HG03045 (cell line): ENCODE measurements at regions not wholly inside any gene's neighbourhood (a gene's known extent, or its start where the extent isn't known, plus 50 kb on each side); places are given as distances from the start of the nearest gene placed in this dataset.
"Not testable (repeated sequence)": the region's sequence is repeated elsewhere in the genome, so short reads cannot be mapped to it uniquely, and the experiment has no call there.

ENCODE experiments used
- ATAC-seq: cut with Tn5 transposase; IDR thresholded peaks from one replicate; pipeline ENCODE4 v1.9.1; 2021; ENCODE audit warnings: mild to moderate bottlenecking, moderate library complexity; ENCODE audit not compliant: unreplicated experiment

DNA sequence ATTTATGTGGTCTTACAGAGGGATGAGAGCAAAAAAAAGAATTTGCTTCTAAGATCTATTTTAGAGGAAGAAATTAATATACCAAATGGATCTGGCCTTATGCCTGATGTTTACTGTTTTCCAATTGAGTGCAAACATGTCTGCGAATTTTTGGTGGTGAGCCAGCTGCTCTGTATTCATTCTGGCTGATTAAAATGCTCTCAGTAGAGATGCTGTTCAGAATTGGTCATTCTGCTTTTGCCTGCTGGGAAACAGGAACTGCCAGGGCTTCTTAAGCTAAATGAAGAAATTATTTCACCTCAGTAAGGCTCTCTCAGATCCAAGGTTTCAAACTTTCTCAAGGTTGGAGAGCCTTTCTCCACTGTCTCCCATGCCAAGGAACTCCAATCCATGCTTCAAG lies 132.0 kb upstream of the SV2C start:
- ATAC-seq: no peak

DNA sequence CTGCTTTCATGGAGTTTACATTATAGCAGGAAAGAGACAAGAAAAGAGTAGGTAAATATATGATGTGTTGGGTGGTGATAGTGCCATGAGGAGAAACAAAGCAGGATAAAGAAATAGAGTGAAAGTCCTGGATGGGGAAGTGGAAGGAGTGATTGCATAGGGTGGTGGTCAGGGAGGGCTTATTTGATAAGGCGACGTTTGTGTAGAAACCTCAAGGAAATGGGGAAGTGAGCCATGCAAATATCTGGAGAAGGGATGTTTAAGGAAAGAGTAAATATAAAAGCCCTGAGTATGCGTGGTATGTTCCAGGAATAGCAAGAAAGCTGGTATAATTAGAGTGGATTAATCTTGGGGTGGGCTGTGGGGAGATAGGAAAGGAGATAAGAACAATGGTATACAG lies 134.7 kb upstream of the SV2C start:
- ATAC-seq: no peak

DNA sequence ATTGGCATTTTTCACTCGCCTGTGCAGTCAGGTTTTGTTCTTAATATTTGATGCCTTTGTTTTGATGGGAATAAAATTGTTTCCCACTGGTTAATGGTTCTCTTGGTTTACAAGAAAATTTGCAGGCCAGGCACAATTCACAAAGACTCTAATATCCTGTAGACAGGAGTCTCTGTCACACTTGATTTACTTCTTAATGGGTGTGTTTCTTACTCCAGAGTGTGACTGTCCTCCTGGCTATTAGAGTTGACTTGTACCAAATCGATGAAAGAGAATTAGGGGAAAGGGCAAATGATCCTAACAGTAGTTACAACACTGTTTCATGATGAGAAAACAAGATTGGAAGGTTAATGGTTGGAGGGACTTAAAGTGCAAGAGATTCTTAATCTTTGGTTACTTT lies 142.8 kb upstream of the SV2C start:
- ATAC-seq: no peak

GRCh38 chr5:75935572-75935971 lies 147.6 kb upstream of the SV2C start:
- no peak for ATAC-seq

DNA sequence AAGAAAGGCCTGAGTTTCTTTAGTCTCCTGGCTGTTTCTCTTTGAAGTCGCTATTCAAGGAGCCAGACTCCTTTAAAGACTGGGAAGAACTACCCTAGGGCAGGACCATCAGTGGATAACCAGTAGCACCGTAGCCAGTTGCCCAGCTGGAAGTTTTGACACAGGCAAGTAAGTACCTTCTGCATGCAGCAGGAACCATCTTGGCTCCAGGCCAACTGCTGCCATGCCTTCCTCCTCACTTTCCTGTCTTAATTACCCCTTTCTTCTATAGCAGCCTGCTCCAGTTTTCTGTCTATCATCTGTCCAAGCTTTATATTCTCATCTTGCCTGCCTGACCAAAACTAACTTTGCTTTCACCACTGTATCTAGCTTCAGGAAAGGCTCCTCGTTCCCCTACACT lies 149.7 kb upstream of the SV2C start:
- no peak for ATAC-seq

DNA sequence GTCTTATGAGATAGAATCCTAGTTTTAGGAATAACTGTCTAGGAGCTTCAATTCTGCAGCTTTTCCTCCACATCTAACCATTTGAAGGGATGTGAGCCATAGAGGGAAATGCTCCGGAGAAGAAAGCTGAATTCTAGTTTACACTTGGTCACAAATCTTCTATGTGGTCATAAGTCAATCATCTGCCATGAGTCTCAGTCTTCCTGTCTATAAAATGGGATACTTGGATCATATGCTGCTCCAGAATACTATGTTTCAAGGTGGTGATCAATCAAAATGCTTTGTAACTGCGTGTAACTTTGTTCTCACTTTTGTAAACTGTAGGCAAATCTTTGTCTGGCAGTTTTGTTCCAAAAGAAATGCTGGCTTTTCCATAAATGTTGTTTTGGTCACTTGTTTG lies 152.0 kb upstream of the SV2C start:
- ATAC-seq: no peak

GRCh38 chr5:75928992-75929391 lies 154.2 kb upstream of the SV2C start:
- ATAC-seq: no peak

DNA sequence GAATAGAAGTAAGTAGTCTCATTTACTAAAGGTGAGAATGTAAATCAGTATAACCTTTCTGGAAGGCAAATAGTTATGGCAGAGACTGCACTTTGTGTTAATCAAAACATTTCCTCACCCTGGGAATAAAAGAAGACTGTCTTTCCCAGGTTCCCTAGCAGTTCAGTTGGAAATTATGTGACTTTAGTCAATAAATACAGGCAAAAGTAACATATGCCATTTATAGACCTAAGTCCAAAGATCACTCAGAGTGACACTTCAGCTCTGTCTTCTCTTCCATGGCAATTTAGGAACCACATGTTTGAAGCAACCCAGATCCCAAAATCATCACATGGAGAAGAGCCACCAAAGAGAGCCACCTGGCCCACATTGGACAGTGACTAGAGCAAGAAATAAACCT lies 160.7 kb upstream of the SV2C start:
- no peak for ATAC-seq

- ATAC-seq: no peak
Measured at GRCh38 chr5:75921011-75921410, 162.2 kb upstream of the SV2C start.

DNA sequence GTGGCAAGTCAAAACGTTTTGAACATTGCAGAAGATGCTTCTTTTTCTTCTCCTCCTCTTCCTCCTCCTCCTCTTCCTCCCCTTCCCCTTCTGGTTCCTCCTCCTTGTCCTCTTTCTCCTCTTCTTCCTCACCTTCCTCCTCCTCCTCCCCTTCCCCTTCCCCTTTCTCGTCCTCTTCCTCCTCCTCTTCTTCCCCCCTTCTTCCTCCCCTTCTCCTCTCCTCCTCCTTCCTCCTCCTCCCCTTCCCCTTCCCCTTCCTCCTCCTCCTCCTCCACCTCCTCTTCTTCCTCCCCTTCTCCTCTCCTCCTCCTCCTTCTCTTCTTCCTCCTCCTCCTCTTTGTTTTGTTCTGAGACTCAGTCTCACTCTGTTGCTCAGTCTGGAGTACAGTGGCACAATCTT lies 167.0 kb upstream of the SV2C start:
- no peak for ATAC-seq

DNA sequence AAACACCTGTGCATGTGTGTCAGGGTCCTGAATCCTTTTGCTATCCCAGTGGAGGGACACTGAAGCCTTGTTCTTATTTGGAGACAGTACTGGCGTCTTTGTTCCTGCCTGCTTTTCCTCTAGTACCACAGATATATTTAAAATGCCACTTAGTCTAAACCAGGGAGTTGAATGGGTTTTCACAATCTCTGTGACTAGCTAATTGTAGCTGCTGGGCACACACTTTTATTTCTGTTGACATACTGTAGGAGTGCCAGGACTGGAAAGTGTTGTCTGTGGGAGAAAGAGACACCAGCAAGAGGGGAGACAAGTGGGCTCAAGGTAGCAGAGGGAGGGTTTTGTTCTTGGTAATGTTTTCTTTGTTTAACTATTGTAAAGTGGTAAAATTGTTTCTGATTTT lies 174.0 kb upstream of the SV2C start:
- no peak for ATAC-seq

DNA sequence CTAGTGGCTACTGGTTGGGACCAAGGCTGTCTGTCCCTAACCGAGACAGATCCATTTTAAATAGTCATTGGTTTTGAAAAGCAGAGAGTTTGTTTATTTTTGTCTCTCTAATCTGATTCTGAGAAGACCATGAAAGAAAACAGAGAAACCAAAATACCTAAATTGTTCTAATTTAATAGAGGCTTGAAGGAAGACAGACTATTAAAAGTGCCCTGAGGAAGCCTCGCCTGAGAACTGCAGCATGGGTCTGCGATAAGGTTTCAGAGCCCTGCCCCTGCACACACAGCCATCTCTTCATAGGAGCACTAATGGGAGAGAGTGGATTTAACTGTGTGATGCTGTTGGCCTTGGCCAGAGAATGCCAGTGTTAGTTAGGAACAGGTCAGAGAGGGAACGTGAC lies 175.5 kb upstream of the SV2C start:
- ATAC-seq: no peak

DNA sequence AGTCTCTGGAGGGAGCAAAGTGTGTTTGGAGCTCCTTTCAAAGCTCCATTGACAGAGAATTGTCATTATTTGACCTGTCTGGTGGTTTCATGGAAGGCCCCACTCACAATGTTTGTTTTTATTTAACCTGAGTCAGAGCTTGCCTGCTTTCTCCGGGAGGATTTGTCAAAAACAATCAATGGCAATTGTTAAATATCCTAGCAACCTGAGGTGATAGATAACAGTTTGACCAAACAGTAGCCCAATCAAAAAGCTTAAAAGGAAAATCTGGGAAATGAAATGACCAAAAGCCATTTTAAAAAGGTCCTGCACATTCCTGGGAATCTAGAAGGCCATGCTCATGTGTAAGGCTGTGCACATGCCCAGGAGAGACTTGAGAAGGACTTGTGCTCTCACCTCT lies 177.2 kb upstream of the POC5 start:
- ATAC-seq: no peak

DNA sequence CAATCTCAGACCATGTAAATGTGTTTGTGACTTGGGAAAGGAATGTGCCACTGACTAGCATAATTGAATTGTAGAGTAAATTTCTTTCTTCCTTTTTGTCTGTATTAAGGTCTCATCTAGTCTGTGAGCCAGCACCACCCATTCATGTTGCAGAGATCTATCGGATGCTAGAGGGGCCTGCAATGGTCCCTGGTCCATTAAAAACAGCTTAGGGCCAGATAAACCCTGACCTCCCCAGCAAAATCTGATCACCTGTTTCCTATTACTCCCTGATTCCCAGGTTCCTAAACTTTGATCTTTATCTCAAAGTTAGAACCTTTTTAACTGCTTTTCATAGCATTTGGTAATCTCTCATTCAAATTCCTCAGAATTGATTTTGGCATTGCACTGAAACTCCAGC lies 174.5 kb upstream of the POC5 start:
- no peak for ATAC-seq

DNA sequence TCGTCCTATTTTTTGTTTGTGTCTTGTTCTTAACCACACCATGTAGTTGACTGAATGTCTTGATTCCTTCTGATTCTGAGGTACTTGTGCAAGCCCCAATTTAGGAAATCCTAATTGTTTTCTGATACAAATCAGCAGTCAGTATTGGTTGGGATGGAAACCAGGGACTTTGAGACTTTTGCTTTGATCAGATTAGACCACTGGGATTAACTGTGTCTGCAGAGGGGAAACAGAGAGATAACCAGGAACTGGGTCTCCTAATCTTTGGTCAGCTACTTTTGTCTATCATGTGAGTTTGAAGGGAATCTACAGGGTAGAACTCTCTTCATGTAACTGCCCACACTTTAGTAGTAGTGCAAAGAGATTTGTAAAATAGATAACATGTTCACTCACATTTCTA lies 173.8 kb upstream of the POC5 start:
- ATAC-seq: no peak

GRCh38 chr5:75890546-75890945 lies 173.3 kb upstream of the POC5 start:
- no peak for ATAC-seq

GRCh38 chr5:75886706-75887105 lies 169.5 kb upstream of the POC5 start:
- ATAC-seq: no peak

GRCh38 chr5:75885849-75886596 lies 168.8 kb upstream of the POC5 start:
- no peak for ATAC-seq

DNA sequence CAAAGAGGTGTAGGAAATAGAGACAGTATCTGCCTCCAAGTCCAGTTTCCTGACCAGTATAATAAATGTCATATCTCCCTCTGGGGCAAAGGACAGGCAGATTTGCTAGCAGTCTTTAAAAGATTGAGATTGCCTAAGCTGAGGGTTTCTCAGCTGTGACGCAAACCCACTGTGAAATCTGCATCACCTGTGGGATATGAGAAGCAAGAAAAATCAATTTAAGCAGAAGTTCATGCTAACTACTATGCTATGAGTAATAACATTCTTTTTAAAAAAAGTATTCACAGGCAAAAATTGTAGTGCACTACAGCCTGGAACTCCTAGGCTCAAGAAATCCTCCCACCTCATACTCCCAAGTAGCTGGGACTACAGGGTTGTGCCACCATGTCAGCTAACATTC lies 168.1 kb upstream of the POC5 start:
- ATAC-seq: no peak

DNA sequence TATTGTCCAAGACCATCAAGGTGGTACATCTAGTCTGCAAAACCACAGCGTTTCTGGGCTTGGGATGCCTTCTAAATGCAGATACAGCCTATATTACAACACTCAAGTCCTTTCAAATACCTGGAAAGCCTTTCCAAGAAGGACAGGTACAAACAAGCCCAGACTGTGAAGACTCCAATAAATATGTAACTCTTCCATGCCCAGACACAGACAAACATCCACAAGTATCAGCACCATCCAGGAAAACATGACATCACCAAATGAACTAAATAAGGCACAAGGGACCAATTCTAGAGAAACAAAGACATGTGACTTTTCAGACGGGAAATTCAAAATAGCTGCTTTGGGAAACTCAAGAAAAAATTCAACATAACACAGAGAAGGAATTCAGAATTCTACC lies 152.7 kb upstream of the POC5 start:
- ATAC-seq: no peak

DNA sequence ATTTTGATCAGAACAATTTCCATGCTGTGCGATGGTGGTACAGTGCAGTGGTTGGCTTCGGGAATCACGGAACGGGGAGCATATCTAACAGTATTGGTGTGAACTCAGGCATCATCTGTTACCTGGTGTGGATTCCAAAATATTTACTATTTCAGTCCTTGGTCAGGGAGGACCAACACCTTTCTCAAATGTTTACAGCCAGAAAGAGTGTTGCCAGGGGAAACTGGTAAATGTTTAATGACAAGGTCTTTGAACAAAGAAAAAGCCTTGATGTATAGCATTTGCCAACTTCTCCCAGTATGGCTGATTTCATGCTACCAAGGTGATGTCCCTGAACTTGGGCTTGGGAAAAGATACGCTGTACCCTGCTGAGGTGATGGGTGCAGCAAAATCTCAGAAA lies 145.6 kb upstream of the POC5 start:
- ATAC-seq: no peak

DNA sequence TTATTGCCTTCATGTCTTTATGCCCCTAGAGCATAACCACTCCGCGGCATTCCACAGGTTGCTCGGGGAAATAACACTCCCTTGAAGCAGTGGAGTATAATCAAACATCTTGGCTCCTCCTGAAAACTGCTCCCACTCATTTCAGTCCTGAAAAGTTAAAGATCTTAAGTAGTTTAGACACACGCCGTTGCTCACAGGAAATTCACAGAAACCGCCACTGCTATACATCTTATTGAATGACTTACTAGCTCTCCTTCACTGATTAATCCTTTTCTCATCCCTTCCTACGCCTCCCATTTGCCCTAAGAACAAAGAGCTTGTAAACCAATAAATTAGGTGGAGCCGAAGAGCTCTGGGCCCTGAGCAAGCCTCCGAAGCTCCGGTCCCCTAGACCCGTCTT lies 142.4 kb upstream of the POC5 start:
- ATAC-seq: not testable (repeated sequence)

GRCh38 chr5:75856056-75856455 lies 138.8 kb upstream of the POC5 start:
- ATAC-seq: no peak
